GM23248 (cell line): ENCODE measurements at regions not wholly inside any gene's neighbourhood (a gene's known extent, or its start where the extent isn't known, plus 50 kb on each side); places are given as distances from the start of the nearest gene placed in this dataset.

Experiments
- DNase-seq: peaks from one replicate; pipeline ENCODE4 v3.0.0-alpha.2; 2015
- H2AFZ ChIP-seq: fragments of 200-600 bp; sonication (generic); 2 replicates; pipeline ENCODE4 v1.6.1; 2016; ENCODE audit warnings: antibody characterized with exemption
- H3F3A ChIP-seq: fragments of 200-600 bp; sonication (generic); 2 replicates; pipeline ENCODE4 v1.6.1; 2016; ENCODE audit warnings: mild to moderate bottlenecking, antibody characterized with exemption, mixed run types; ENCODE audit not compliant: insufficient read depth
- H3K27ac ChIP-seq: fragments of 200-600 bp; sonication (generic); 2 replicates; pipeline ENCODE4 v1.5.1; 2016; ENCODE audit warnings: mild to moderate bottlenecking
- H3K27me3 ChIP-seq: fragments of 200-600 bp; sonication (generic); replicated peaks from 2 replicates; pipeline ENCODE4 v1.6.1; 2016; ENCODE audit warnings: mild to moderate bottlenecking; ENCODE audit not compliant: insufficient read depth
- H3K36me3 ChIP-seq: fragments of 200-600 bp; sonication (generic); 2 replicates; pipeline ENCODE4 v1.6.1; 2016; ENCODE audit warnings: low read depth, mild to moderate bottlenecking
- H3K4me1 ChIP-seq: fragments of 200-600 bp; sonication (generic); 2 replicates; pipeline ENCODE4 v1.6.1; 2016; ENCODE audit warnings: mild to moderate bottlenecking; ENCODE audit not compliant: insufficient read depth
- H3K4me2 ChIP-seq: fragments of 200-600 bp; sonication (generic); one replicate; pipeline ENCODE4 v1.6.1; 2016; ENCODE audit warnings: mild to moderate bottlenecking; ENCODE audit not compliant: unreplicated experiment
- H3K4me3 ChIP-seq: fragments of 200-600 bp; sonication (generic); 2 replicates; pipeline ENCODE4 v1.5.1; 2016; ENCODE audit warnings: mild to moderate bottlenecking
- H3K79me2 ChIP-seq: fragments of 200-600 bp; sonication (generic); 2 replicates; pipeline ENCODE4 v1.6.1; 2016; ENCODE audit warnings: mild to moderate bottlenecking; ENCODE audit not compliant: insufficient read depth
- H3K9ac ChIP-seq: fragments of 200-600 bp; sonication (generic); 2 replicates; pipeline ENCODE4 v1.6.1; 2016; ENCODE audit warnings: mild to moderate bottlenecking
- H3K9me2 ChIP-seq: fragments of 200-600 bp; sonication (generic); 2 replicates; pipeline ENCODE4 v1.6.1; 2016; ENCODE audit warnings: mixed run types, mild to moderate bottlenecking, moderate library complexity; ENCODE audit not compliant: insufficient read depth
- H3K9me3 ChIP-seq: fragments of 200-600 bp; sonication (generic); one replicate; pipeline ENCODE4 v1.6.1; 2017; ENCODE audit warnings: low read depth
- H4K20me1 ChIP-seq: fragments of 200-600 bp; sonication (generic); 2 replicates; pipeline ENCODE4 v1.6.0; 2016; ENCODE audit not compliant: insufficient read depth
- EZH2 ChIP-seq: fragments of 200-600 bp; sonication (generic); IDR thresholded peaks from 2 replicates; pipeline ENCODE4 v1.6.1; 2018; ENCODE audit warnings: antibody characterized with exemption, mild to moderate bottlenecking; ENCODE audit not compliant: insufficient read depth, poor library complexity, severe bottlenecking
- EZH2phosphoT487 ChIP-seq: fragments of 200-600 bp; sonication (generic); IDR thresholded peaks from 2 replicates; pipeline ENCODE4 v1.6.1; 2018; ENCODE audit warnings: antibody characterized with exemption, moderate library complexity, mild to moderate bottlenecking, low read depth; ENCODE audit not compliant: insufficient read depth
- WGBS, 2 experiments: methylation state at CpG; one replicate each; pipeline ENCODE4 v1.1.6; 2015 to 2017; ENCODE audit warnings: low lambda C conversion rate in 2 of 2, low coverage in 1 of 2; ENCODE audit errors: missing lambda C conversion rate in 2 of 2; 5-methylcytosine and 5-hydroxymethylcytosine counted together
- in situ Hi-C: fragments of 300-500 bp; cut with MboI; formaldehyde crosslinking; loops from 2 replicates; pipeline ENCODE4 v1.15.0; 2020

DNA sequence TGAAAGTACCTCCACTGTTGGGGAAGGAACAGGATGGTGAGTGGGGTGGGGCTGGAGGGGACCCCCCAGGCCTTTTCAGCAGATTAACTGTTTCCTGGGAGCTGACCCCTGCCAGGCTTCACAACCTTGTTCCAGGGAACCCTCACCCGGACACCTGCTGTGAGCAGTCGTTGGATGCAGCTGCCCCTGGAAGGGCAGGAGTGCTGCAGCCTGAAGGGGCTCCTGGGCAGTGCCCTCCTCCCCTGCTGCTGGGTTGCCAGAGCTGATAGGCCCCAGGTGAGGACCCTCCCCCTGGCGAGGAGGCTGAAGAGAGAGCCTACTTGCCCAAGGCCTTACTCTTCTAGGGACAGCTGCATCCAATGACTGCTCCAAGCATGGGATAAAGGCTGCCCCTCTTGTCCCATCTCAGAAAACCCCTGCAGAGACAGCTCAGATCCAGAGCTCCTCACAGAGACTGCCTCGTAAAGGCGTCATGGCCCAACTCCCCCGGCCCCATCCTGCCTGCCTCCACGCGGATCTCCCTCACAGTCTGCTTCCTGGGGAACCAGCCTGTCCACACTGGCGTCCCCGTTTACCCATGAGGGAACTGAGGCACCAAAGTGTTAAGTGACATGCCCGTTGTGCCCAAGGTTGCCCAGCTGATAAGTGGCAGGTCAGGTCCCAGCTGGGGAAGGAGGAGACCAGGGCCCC lies 193.4 kb upstream of the LINGO1 start:
- Histone ChIP-seq H3K27ac (no peak overlapping the region), H3K4me2 (no peak overlapping the region), H3K27me3 (peaks cover 5% of the 10 kb centered on the region), H3K9me2 (no peaks in the 10 kb centered on the region), H3K79me2 (no peaks in the 10 kb centered on the region), H3K4me3 (no peak overlapping the region), H3K9me3 (no peaks in the 10 kb centered on the region), H3F3A (peaks cover 6% of the 10 kb centered on the region; the same call in 1 of the 2 replicates), H3K9ac (no peak overlapping the region), H2AFZ (no peak overlapping the region), H3K36me3 (no peaks in the 10 kb centered on the region), H4K20me1 (no peaks in the 10 kb centered on the region), H3K4me1 (peaks cover 9% of the 10 kb centered on the region; the same call in 1 of the 2 replicates)
- in situ Hi-C loops: no loop called here
- 42 to 59% methylated on average over 11 of the region's 11 CpGs for WGBS, 2 experiments
- TF ChIP-seq EZH2 (no peak), EZH2phosphoT487 (no peak)
- DNase-seq: no peak

DNA sequence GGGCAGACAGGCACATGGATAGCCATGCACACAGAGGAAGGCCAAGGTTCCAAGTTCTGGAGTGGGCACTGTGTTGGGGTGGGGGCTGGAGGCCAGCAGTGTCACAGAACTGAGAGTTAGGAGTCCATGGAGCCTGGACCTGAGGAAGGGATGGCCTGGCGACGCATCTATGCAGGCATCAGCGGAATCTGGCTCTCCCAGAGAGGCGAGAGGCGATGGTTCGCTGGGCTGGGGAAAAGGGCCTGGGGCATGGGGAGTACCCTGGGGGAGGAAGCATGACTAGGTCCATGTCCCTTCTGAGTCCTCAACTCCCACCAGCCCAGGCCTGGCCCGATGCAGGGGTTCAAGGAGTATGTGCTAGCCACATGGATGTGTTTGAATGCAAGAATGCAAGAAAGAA lies 192.8 kb upstream of the LINGO1 start:
- Histone ChIP-seq H3K4me1 (peaks cover 9% of the 10 kb centered on the region; the same call in 1 of the 2 replicates), H3F3A (peaks cover 6% of the 10 kb centered on the region; the same call in 1 of the 2 replicates), H2AFZ (no peak overlapping the region), H3K27me3 (peaks cover 8% of the 10 kb centered on the region), H3K4me2 (no peak overlapping the region), H4K20me1 (no peaks in the 10 kb centered on the region), H3K9ac (no peak overlapping the region), H3K27ac (no peak overlapping the region), H3K36me3 (no peaks in the 10 kb centered on the region), H3K4me3 (no peak overlapping the region), H3K9me2 (no peaks in the 10 kb centered on the region), H3K79me2 (no peaks in the 10 kb centered on the region), H3K9me3 (no peaks in the 10 kb centered on the region)
- WGBS, 2 experiments: 60 to 65% methylated on average over 7 of the region's 7 CpGs
- TF ChIP-seq EZH2 (no peak), EZH2phosphoT487 (no peak)
- in situ Hi-C loops: no loop called here
- DNase-seq: no peak

DNA sequence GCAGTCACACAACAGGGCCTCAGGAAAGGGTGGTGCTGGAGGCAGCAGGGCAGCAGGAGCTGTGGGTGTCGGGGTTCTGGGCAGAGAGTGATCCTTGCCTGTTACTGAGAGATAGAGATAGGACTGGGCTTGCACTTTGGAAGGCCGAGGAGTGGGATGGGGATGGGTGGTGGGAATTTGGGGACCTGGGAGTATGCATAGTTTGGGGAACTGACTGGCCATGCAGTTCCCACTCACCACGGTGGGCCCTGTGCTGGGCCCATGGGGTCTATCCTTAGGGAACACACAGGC lies 192.5 kb upstream of the LINGO1 start:
- no peaks in the 10 kb centered on the region for H3K36me3 ChIP-seq

DNA sequence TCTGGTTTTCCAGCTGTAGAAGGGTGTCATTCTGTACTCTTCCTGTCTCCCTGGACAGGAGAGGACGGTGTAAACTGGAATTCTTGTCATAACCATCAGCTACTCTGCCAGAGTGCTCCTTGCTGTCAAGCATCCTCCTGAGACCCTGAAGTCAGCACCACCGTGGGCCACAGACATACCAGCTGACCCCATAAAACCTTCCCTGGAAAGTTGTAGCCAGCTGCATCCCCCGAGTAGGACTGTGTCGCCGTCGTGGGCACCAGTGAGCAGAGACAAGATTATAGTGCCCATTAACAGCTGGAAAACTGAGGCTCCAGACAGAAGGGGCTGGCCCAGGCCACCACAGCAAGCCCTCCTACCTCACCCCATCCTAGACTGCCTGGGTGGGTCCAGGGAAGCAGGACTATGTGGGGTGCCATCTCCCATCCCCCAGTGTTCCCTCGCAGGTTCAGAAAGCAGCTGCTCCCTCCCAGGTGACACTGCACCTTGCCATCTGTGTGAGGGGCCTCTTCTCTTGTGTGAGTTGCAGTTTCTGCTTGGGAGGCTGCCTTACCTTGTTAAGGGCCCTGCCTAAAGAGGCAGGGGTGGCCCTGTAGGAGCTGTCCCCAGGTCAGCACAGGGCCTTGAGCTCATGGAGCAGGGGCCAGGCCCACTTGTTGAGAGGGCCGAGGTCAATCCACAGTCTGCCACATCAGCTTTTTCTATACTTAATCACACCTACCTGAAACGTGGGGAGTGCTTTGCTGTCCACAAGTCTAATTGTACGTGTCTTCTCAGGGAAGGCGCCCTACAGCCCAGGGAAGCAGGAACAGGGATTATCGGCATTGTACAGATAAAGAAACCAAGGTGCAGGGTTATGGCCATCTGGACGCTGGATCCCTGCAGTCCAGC lies 191.9 kb upstream of the LINGO1 start:
- no peaks in the 10 kb centered on the region for H3K36me3 ChIP-seq
- no peaks in the 10 kb centered on the region for H3K9me3 ChIP-seq
- no peaks in the 10 kb centered on the region for H3K4me1 ChIP-seq
- no peaks in the 10 kb centered on the region for H3K79me2 ChIP-seq
- 56 to 60% methylated on average over 13 of the region's 13 CpGs for WGBS, 2 experiments
- no peak for DNase-seq
- TF ChIP-seq EZH2 (no peak), EZH2phosphoT487 (no peak)
- peaks cover 3% of the 10 kb centered on the region; the same call in 1 of the 2 replicates for H3F3A ChIP-seq
- H2AFZ ChIP-seq: no peak overlapping the region
- in situ Hi-C loops: no loop called here
- H3K9me2 ChIP-seq: no peaks in the 10 kb centered on the region
- no peak overlapping the region for H3K27ac ChIP-seq
- peaks cover 17% of the 10 kb centered on the region for H3K27me3 ChIP-seq
- H3K4me2 ChIP-seq: no peak overlapping the region
- no peak overlapping the region for H3K4me3 ChIP-seq
- H3K9ac ChIP-seq: no peak overlapping the region
- no peaks in the 10 kb centered on the region for H4K20me1 ChIP-seq

More for the DNA sequence above, 192.5 kb upstream of the LINGO1 start:
- no peaks in the 10 kb centered on the region for H3K9me2 ChIP-seq
- H3F3A ChIP-seq: peaks cover 6% of the 10 kb centered on the region; the same call in 1 of the 2 replicates
- no peaks in the 10 kb centered on the region for H3K79me2 ChIP-seq
- no peak overlapping the region for H3K27ac ChIP-seq
- no peak for TF ChIP-seq EZH2
- TF ChIP-seq EZH2phosphoT487: no peak
- H3K9me3 ChIP-seq: no peaks in the 10 kb centered on the region
- peaks cover 12% of the 10 kb centered on the region for H3K27me3 ChIP-seq
- H3K9ac ChIP-seq: no peak overlapping the region
- H2AFZ ChIP-seq: no peak overlapping the region
- 59 to 65% methylated on average over 3 of the region's 3 CpGs for WGBS, 2 experiments
- no peak overlapping the region for H3K4me3 ChIP-seq
- H4K20me1 ChIP-seq: no peaks in the 10 kb centered on the region
- H3K4me1 ChIP-seq: peaks cover 6% of the 10 kb centered on the region; the same call in 1 of the 2 replicates
- in situ Hi-C loops: no loop called here
- no peak for DNase-seq
- H3K4me2 ChIP-seq: no peak overlapping the region
